C4-2B (cell line): ENCODE measurements at regions not wholly inside any gene's neighbourhood (a gene's known extent, or its start where the extent isn't known, plus 50 kb on each side); places are given as distances from the start of the nearest gene placed in this dataset.

ENCODE experiments used
- ZFX ChIP-seq: fragments of 450-650 bp; IDR thresholded peaks from 2 replicates; pipeline ENCODE4 v1.6.1; 2017
- TF ChIP-seq, protein P1 (sequence below): fragments of 450-650 bp; conservative IDR thresholded peaks from 2 replicates; pipeline ENCODE4 v1.5.1; 2017; ENCODE audit warnings: mild to moderate bottlenecking

DNA sequence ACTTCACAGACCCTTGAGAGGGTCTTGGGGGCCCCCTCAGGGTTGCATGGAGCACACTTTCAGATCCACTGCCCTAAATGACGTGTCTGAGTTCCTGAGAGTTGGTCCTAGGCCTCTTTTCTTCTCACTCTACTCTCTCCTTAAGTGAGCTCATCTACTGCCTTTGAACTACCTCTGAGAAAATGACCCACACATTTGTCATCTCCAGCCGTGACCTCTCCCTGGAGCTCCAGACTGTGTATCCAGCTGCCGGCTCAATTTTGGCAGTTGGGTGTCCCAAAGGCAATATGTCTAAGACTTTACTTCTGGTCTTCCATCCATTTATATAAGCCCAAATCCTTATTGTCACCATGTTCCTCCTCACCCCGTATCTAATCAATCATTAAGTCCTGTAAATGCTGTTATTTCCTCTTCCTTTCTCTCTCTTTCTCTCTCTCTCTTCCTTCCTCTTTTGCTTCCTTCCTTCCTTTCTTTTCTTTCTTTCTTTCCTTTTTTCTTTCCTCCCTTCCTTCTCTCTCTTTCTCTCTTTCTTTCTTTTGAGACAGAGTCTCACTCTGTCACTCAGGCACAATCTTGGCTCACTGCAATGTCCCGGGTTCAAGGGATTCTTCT lies 51.2 kb upstream of the HSPA9 start:
- TF ChIP-seq, protein P1, sequence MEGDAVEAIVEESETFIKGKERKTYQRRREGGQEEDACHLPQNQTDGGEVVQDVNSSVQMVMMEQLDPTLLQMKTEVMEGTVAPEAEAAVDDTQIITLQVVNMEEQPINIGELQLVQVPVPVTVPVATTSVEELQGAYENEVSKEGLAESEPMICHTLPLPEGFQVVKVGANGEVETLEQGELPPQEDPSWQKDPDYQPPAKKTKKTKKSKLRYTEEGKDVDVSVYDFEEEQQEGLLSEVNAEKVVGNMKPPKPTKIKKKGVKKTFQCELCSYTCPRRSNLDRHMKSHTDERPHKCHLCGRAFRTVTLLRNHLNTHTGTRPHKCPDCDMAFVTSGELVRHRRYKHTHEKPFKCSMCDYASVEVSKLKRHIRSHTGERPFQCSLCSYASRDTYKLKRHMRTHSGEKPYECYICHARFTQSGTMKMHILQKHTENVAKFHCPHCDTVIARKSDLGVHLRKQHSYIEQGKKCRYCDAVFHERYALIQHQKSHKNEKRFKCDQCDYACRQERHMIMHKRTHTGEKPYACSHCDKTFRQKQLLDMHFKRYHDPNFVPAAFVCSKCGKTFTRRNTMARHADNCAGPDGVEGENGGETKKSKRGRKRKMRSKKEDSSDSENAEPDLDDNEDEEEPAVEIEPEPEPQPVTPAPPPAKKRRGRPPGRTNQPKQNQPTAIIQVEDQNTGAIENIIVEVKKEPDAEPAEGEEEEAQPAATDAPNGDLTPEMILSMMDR, result no peak
- TF ChIP-seq ZFX, result no peak
